ENCODE measurements at regions not wholly inside any gene's neighbourhood (a gene's known extent, or its start where the extent isn't known, plus 50 kb on each side); places are given as distances from the start of the nearest gene placed in this dataset.

- TF ChIP-seq MXI1 (IDR thresholded peaks at IDR 0.05; ENCODE audit: low read depth, low read length) (no peak), POLR2AphosphoS2 (IDR thresholded peaks at IDR 0.05; ENCODE audit: low read depth, low read length) (no peak), CTCF (IDR thresholded peaks at IDR 0.05 in 2 of 3, conservative IDR thresholded peaks at IDR 0.05 in 1 of 3; ENCODE audit: control insufficient read depth in 2 of 3, extremely low read depth in 1 of 3, insufficient read depth in 1 of 3, low read depth in 3 of 3, low read length in 3 of 3) (no peak), CHD4 (IDR thresholded peaks at IDR 0.05) (no peak), EZH2 (IDR thresholded peaks at IDR 0.05; ENCODE audit: borderline replicate concordance, control insufficient read depth, low read depth, low read length) (no peak), RFX5 (IDR thresholded peaks at IDR 0.05; ENCODE audit: low read depth, low read length) (no peak), BCLAF1 (IDR thresholded peaks at IDR 0.05) (no peak), MAX (IDR thresholded peaks at IDR 0.05; ENCODE audit: low read depth, low read length) (no peak), REST (IDR thresholded peaks at IDR 0.05; ENCODE audit: low read depth, low read length) (no peak), ZNF207 (IDR thresholded peaks at IDR 0.05; ENCODE audit: borderline replicate concordance) (no peak), FOXM1 (IDR thresholded peaks at IDR 0.05; ENCODE audit: low read depth, low read length) (no peak)
- TF ChIP-seq, protein P1, sequence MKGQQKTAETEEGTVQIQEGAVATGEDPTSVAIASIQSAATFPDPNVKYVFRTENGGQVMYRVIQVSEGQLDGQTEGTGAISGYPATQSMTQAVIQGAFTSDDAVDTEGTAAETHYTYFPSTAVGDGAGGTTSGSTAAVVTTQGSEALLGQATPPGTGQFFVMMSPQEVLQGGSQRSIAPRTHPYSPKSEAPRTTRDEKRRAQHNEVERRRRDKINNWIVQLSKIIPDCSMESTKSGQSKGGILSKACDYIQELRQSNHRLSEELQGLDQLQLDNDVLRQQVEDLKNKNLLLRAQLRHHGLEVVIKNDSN (IDR thresholded peaks at IDR 0.05; ENCODE audit: borderline replicate concordance, extremely low read length, insufficient read depth, low read depth, low read length), result no peak
Observed at GRCh38 chr3:24662449-24663345, 168.0 kb upstream of the THRB start.

Measured in GM12878 (cell line).